Upper lobe of right lung (tissue), 1 donor: ENCODE measurements at regions not wholly inside any gene's neighbourhood (a gene's known extent, or its start where the extent isn't known, plus 50 kb on each side); places are given as distances from the start of the nearest gene placed in this dataset.
"Not testable (repeated sequence)": the region's sequence is repeated elsewhere in the genome, so short reads cannot be mapped to it uniquely, and the experiment has no call there.

ENCODE experiments used
- ATAC-seq: fragments of 200-7000 bp; cut with Tn5 transposase; one replicate; pipeline ENCODE4 v1.9.1; 2020; ENCODE audit warnings: mild to moderate bottlenecking, moderate library complexity
- DNase-seq: peaks from one replicate; pipeline ENCODE4 v3.0.0-alpha.2; 2020
- H3K27ac ChIP-seq: fragments of 200-600 bp; one replicate; pipeline ENCODE4 v1.8.0; 2022
- H3K27me3 ChIP-seq: fragments of 200-600 bp; one replicate; pipeline ENCODE4 v1.8.0; 2022; ENCODE audit warnings: mild to moderate bottlenecking
- H3K36me3 ChIP-seq: fragments of 200-600 bp; one replicate; pipeline ENCODE4 v1.8.0; 2022
- H3K4me1 ChIP-seq: fragments of 200-600 bp; one replicate; pipeline ENCODE4 v1.8.0; 2022
- H3K4me3 ChIP-seq: fragments of 200-600 bp; one replicate; pipeline ENCODE4 v1.8.0; 2022; ENCODE audit warnings: mild to moderate bottlenecking
- H3K9me3 ChIP-seq: fragments of 200-600 bp; one replicate; pipeline ENCODE4 v1.8.0; 2022
- CTCF ChIP-seq: fragments of 200-600 bp; IDR thresholded peaks from one replicate; pipeline ENCODE4 v1.8.0; 2022; ENCODE audit warnings: antibody characterized with exemption
- intact Hi-C: fragments of 100-400 bp; cut with DNase I; formaldehyde crosslinking; loops from one replicate; pipeline ENCODE4 v1.11.0; 2022
- donor health status: DM: no; HTN: yes; CAD: no; lungs with severe emphysema.

- DNase-seq, result no peak
- no peak for ATAC-seq
- H3K36me3 ChIP-seq, result no peaks in the 10 kb centered on the region
- H3K27ac ChIP-seq, result no peak overlapping the region
- no peaks in the 10 kb centered on the region for H3K9me3 ChIP-seq
- TF ChIP-seq CTCF, result no peak
- intact Hi-C loops, result no loop called here
- no peaks in the 10 kb centered on the region for H3K4me1 ChIP-seq
- H3K27me3 ChIP-seq, result no peaks in the 10 kb centered on the region
- no peak overlapping the region for H3K4me3 ChIP-seq
Observed at GRCh38 chr9:108437656-108438055, 418.1 kb downstream of the ACTL7B start.

- no peak overlapping the region for H3K4me3 ChIP-seq
- TF ChIP-seq CTCF, result no peak
- H3K27ac ChIP-seq, result no peak overlapping the region
- no peak for ATAC-seq
- H3K4me1 ChIP-seq, result no peaks in the 10 kb centered on the region
- no peaks in the 10 kb centered on the region for H3K27me3 ChIP-seq
- intact Hi-C loops, result no loop called here
- H3K36me3 ChIP-seq, result no peaks in the 10 kb centered on the region
- H3K9me3 ChIP-seq, result no peaks in the 10 kb centered on the region
- no peak for DNase-seq
Observed at GRCh38 chr9:108436448-108436847, 419.3 kb downstream of the ACTL7B start.

- Histone ChIP-seq H3K27ac (no peak overlapping the region), H3K4me3 (no peak overlapping the region), H3K9me3 (peaks cover 6% of the 10 kb centered on the region), H3K36me3 (no peaks in the 10 kb centered on the region), H3K27me3 (no peaks in the 10 kb centered on the region), H3K4me1 (no peaks in the 10 kb centered on the region)
- DNase-seq (no peak), ATAC-seq (no peak)
- intact Hi-C loops, result no loop called here
- TF ChIP-seq CTCF, result no peak
Observed at GRCh38 chr9:108434502-108434901, 421.3 kb downstream of the ACTL7B start.

GRCh38 chr9:108434036-108434435, 421.8 kb downstream of the ACTL7B start:
- Histone ChIP-seq H3K9me3 (peaks cover 6% of the 10 kb centered on the region), H3K27me3 (no peaks in the 10 kb centered on the region), H3K4me1 (no peaks in the 10 kb centered on the region), H3K4me3 (no peak overlapping the region), H3K27ac (no peak overlapping the region), H3K36me3 (no peaks in the 10 kb centered on the region)
- ATAC-seq (no peak), DNase-seq (no peak)
- no peak for TF ChIP-seq CTCF
- intact Hi-C loops, result no loop called here

GRCh38 chr9:108430655-108431054, 425.1 kb downstream of the ACTL7B start:
- Histone ChIP-seq H3K4me1 (no peaks in the 10 kb centered on the region), H3K36me3 (no peaks in the 10 kb centered on the region), H3K9me3 (peaks cover 6% of the 10 kb centered on the region), H3K27ac (no peak overlapping the region), H3K27me3 (no peaks in the 10 kb centered on the region), H3K4me3 (no peak overlapping the region)
- TF ChIP-seq CTCF, result no peak
- intact Hi-C loops, result no loop called here
- DNase-seq (no peak), ATAC-seq (no peak)

- no peaks in the 10 kb centered on the region for H3K4me1 ChIP-seq
- TF ChIP-seq CTCF, result no peak
- no peak for ATAC-seq
- no peak for DNase-seq
- H3K36me3 ChIP-seq, result no peaks in the 10 kb centered on the region
- H3K27me3 ChIP-seq, result no peaks in the 10 kb centered on the region
- no peak overlapping the region for H3K4me3 ChIP-seq
- H3K27ac ChIP-seq, result no peak overlapping the region
- intact Hi-C loops, result no loop called here
- H3K9me3 ChIP-seq, result peaks cover 6% of the 10 kb centered on the region
Observed at GRCh38 chr9:108427751-108428150, 428.0 kb downstream of the ACTL7B start.

- H3K27ac ChIP-seq, H3K9me3 ChIP-seq, ATAC-seq, H3K4me3 ChIP-seq, intact Hi-C loops, H3K36me3 ChIP-seq, DNase-seq, H3K27me3 ChIP-seq, H3K4me1 ChIP-seq: not testable (repeated sequence)
Observed at GRCh38 chr9:108426421-108426940, 429.3 kb downstream of the ACTL7B start.
